ENCODE measurements at regions not wholly inside any gene's neighbourhood (a gene's known extent, or its start where the extent isn't known, plus 50 kb on each side); places are given as distances from the start of the nearest gene placed in this dataset.

GRCh38 chr5:105331558-105331957, 1769.0 kb upstream of the NUDT12 start:
- DNase-seq, result no peak
- Histone ChIP-seq H3K27ac (no peak overlapping the region), H3K36me3 (replicated peaks) (no peaks in the 10 kb centered on the region), H3K4me3 (ENCODE audit: low read depth, low read length) (no peak overlapping the region), H3K27me3 (replicated peaks) (no peaks in the 10 kb centered on the region)
- no peak for TF ChIP-seq CTCF (IDR thresholded peaks at IDR 0.05; ENCODE audit: low read depth, low read length, missing control alignments)
- in situ Hi-C loops (cut with HindIII; ENCODE audit: low pct_ligation_motif_present, low sequenced_read_pairs), result no loop called here

GRCh38 chr5:105330185-105330584, 1767.6 kb upstream of the NUDT12 start:
- Histone ChIP-seq H3K36me3 (replicated peaks) (no peaks in the 10 kb centered on the region), H3K27ac (no peak overlapping the region), H3K4me3 (ENCODE audit: low read depth, low read length) (no peak overlapping the region), H3K27me3 (replicated peaks) (no peaks in the 10 kb centered on the region)
- TF ChIP-seq CTCF (IDR thresholded peaks at IDR 0.05; ENCODE audit: low read depth, low read length, missing control alignments), result no peak
- in situ Hi-C loops (cut with HindIII; ENCODE audit: low pct_ligation_motif_present, low sequenced_read_pairs), result no loop called here
- DNase-seq, result no peak

- H3K27ac ChIP-seq, result no peak overlapping the region
- no peak for DNase-seq
- no peak overlapping the region for H3K4me3 ChIP-seq (ENCODE audit: low read depth, low read length)
- in situ Hi-C loops (cut with HindIII; ENCODE audit: low pct_ligation_motif_present, low sequenced_read_pairs), result no loop called here
- peak; percentile 9 for TF ChIP-seq CTCF (IDR thresholded peaks at IDR 0.05; ENCODE audit: low read depth, low read length, missing control alignments)
- H3K27me3 ChIP-seq (replicated peaks), result no peaks in the 10 kb centered on the region
- H3K36me3 ChIP-seq (replicated peaks), result no peaks in the 10 kb centered on the region
Measured at GRCh38 chr5:105304859-105305258, 1742.3 kb upstream of the NUDT12 start.

GRCh38 chr5:105288946-105289345, 1726.4 kb upstream of the NUDT12 start:
- no peak for TF ChIP-seq CTCF (IDR thresholded peaks at IDR 0.05; ENCODE audit: low read depth, low read length, missing control alignments)
- H3K27ac ChIP-seq, result no peak overlapping the region
- DNase-seq, result no peak
- in situ Hi-C loops (cut with HindIII; ENCODE audit: low pct_ligation_motif_present, low sequenced_read_pairs), result no loop called here
- no peaks in the 10 kb centered on the region for H3K27me3 ChIP-seq (replicated peaks)
- H3K36me3 ChIP-seq (replicated peaks), result no peaks in the 10 kb centered on the region
- H3K4me3 ChIP-seq (ENCODE audit: low read depth, low read length), result no peak overlapping the region

GRCh38 chr5:105283134-105283533, 1720.5 kb upstream of the NUDT12 start:
- Histone ChIP-seq H3K36me3 (replicated peaks) (no peaks in the 10 kb centered on the region), H3K4me3 (ENCODE audit: low read depth, low read length) (no peak overlapping the region), H3K27me3 (replicated peaks) (no peaks in the 10 kb centered on the region), H3K27ac (no peak overlapping the region)
- in situ Hi-C loops (cut with HindIII; ENCODE audit: low pct_ligation_motif_present, low sequenced_read_pairs), result no loop called here
- TF ChIP-seq CTCF (IDR thresholded peaks at IDR 0.05; ENCODE audit: low read depth, low read length, missing control alignments), result no peak
- DNase-seq, result no peak

GRCh38 chr5:105274079-105274478, 1711.5 kb upstream of the NUDT12 start:
- no peak overlapping the region for H3K27ac ChIP-seq
- H3K27me3 ChIP-seq (replicated peaks), result no peaks in the 10 kb centered on the region
- H3K4me3 ChIP-seq (ENCODE audit: low read depth, low read length), result no peak overlapping the region
- H3K36me3 ChIP-seq (replicated peaks), result no peaks in the 10 kb centered on the region
- no peak for DNase-seq
- in situ Hi-C loops (cut with HindIII; ENCODE audit: low pct_ligation_motif_present, low sequenced_read_pairs), result no loop called here
- no peak for TF ChIP-seq CTCF (IDR thresholded peaks at IDR 0.05; ENCODE audit: low read depth, low read length, missing control alignments)
